ENCODE measurements at regions not wholly inside any gene's neighbourhood (a gene's known extent, or its start where the extent isn't known, plus 50 kb on each side); places are given as distances from the start of the nearest gene placed in this dataset.

GRCh38 chr17:409848-410542 is 57.4 kb upstream of the RPH3AL start (continued):
- TF ChIP-seq KDM4B (CRISPR knock-in tag; IDR thresholded peaks at IDR 0.05) = no peak
- TF ChIP-seq CHCHD3 (CRISPR knock-in tag; IDR thresholded peaks at IDR 0.05) = no peak
- TF ChIP-seq ZNF24 (IDR thresholded peaks at IDR 0.05) = no peak
- TF ChIP-seq HNF4G (IDR thresholded peaks at IDR 0.05; ENCODE audit: borderline replicate concordance, low read depth, low read length) = no peak; the same call in 1 of the 2 replicates
- no peak for TF ChIP-seq HNF4G (CRISPR knock-in tag; IDR thresholded peaks at IDR 0.05; ENCODE audit: borderline replicate concordance, low read depth)
- TF ChIP-seq GTF2F1 (IDR thresholded peaks at IDR 0.05; ENCODE audit: low read length) = no peak
- no peak for TF ChIP-seq FUBP1 (CRISPR knock-in tag; IDR thresholded peaks at IDR 0.05; ENCODE audit: borderline replicate concordance)
- TF ChIP-seq ZNF180 (CRISPR knock-in tag; IDR thresholded peaks at IDR 0.05; ENCODE audit: borderline replicate concordance, low read depth) = no peak
- TF ChIP-seq ZKSCAN8 (CRISPR knock-in tag; IDR thresholded peaks at IDR 0.05; ENCODE audit: borderline replicate concordance) = no peak
- TF ChIP-seq POGZ (CRISPR knock-in tag; IDR thresholded peaks at IDR 0.05) = peak; percentile 42; the same call in 1 of the 2 replicates
- no peak for TF ChIP-seq ZNF556 (CRISPR knock-in tag; IDR thresholded peaks at IDR 0.05; ENCODE audit: borderline replicate concordance)
- TF ChIP-seq ZMYM3 (CRISPR knock-in tag; IDR thresholded peaks at IDR 0.05) = no peak; the same call in 1 of the 2 replicates
- TF ChIP-seq ZMYM4 (CRISPR knock-in tag; IDR thresholded peaks at IDR 0.05) = peak; percentile 79
- TF ChIP-seq TRAFD1 (CRISPR knock-in tag; IDR thresholded peaks at IDR 0.05; ENCODE audit: borderline replicate concordance) = no peak
- no peak for TF ChIP-seq NR3C1 (CRISPR knock-in tag; IDR thresholded peaks at IDR 0.05)
- no peak for TF ChIP-seq MAFK (conservative IDR thresholded peaks at IDR 0.05 in 1 of 2, IDR thresholded peaks at IDR 0.05 in 1 of 2; ENCODE audit: low read length in 2 of 2)
- no peak for TF ChIP-seq ZNF331 (CRISPR knock-in tag; IDR thresholded peaks at IDR 0.05)
- TF ChIP-seq NPAS2 (CRISPR knock-in tag; IDR thresholded peaks at IDR 0.05; ENCODE audit: borderline replicate concordance) = no peak
- no peak for TF ChIP-seq ZNF629 (CRISPR knock-in tag; conservative IDR thresholded peaks at IDR 0.05)
- no peak for TF ChIP-seq ZNF747 (CRISPR knock-in tag; IDR thresholded peaks at IDR 0.05; ENCODE audit: borderline replicate concordance)
- peak; percentile 97 for TF ChIP-seq ZNF687 (CRISPR knock-in tag; IDR thresholded peaks at IDR 0.05)
- TF ChIP-seq THAP8 (CRISPR knock-in tag; IDR thresholded peaks at IDR 0.05; ENCODE audit: borderline replicate concordance) = no peak
- TF ChIP-seq ZNF274 (CRISPR knock-in tag; IDR thresholded peaks at IDR 0.05) = no peak; the same call in 1 of the 2 replicates

Data from HepG2 (cell line).